Urothelium cell line (cell line): ENCODE measurements at regions not wholly inside any gene's neighbourhood (a gene's known extent, or its start where the extent isn't known, plus 50 kb on each side); places are given as distances from the start of the nearest gene placed in this dataset.
A peak's percentile ranks its signal among the peaks of the same experiment; 100 is the strongest.
"Not testable (repeated sequence)": the region's sequence is repeated elsewhere in the genome, so short reads cannot be mapped to it uniquely, and the experiment has no call there.

Experiments
- DNase-seq: peaks from one replicate; pipeline ENCODE4 v3.0.0; 2011; ENCODE audit warnings: low spot score, mixed read lengths
- FAIRE-seq: peaks from 2 replicates; lab custom pipeline; 2011; peaks lifted over from hg19 to GRCh38; lab: Jason Lieb, UNC

GRCh38 chr3:126292318-126293070 is 64.7 kb downstream of the KLF15 start:
- FAIRE-seq (no peak), DNase-seq (no peak)

DNA sequence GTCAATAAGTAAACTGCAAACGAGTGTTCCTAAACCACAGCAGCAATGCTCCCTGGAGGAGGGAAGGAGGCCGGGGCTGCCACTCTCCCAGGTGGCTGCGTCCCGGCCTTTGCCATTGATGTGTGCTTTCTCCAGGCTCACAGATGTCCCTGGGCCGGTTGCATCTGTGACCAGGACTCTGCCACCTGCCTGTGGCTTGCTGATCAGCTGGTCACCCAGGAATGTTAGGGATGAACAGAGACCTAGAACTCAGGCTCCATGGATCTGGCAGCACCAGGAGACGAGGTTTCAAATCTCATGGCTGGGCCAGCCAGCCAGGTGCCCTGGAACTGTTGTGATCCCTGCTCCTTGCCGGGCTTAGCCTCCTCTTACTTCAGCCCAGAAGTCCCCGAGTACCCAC is 65.7 kb downstream of the KLF15 start:
- no peak for FAIRE-seq
- DNase-seq: no peak

DNA sequence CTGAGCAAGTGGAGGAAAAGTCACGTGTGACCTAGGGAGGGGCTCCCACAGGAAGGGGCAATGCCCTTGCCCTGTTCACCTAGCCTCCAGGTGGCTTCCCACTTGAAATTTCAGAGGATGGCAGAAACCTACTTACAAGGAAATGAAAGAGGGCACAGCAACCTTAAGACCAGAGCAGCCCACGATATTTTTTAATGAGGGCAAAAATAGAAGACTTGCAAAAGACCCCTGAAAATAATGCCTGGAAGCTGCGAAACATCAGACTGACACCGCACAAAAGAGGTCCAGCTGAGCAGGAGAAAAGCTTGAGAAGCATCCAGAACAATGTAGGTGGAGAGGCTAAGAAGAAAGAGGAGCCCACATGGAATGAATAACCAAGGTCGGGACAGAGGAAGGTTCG is 66.1 kb downstream of the KLF15 start:
- no peak for DNase-seq
- no peak for FAIRE-seq

DNA sequence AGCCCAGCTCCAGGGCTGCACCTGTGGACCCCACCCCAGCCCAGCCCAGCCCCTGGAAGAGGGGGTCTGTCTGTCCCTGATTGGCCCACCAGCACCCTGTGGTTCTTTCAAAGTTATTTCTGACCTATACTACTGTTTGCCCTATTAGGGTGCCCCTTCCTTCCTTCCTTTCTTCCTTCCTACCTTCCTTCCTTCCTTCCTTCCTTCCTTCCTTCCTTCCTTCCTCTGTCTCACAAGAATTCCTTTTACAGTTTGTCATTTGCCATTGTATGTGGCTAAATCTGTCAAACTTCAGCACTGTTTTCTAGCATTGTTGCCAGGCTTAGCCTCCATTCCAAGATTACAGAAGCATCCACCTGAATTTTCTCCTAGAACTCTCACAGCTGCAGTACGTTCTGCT is 66.9 kb downstream of the KLF15 start:
- DNase-seq (no peak), FAIRE-seq (no peak)

GRCh38 chr3:126289096-126289495 is 68.1 kb downstream of the KLF15 start:
- no peak for DNase-seq
- FAIRE-seq: no peak

DNA sequence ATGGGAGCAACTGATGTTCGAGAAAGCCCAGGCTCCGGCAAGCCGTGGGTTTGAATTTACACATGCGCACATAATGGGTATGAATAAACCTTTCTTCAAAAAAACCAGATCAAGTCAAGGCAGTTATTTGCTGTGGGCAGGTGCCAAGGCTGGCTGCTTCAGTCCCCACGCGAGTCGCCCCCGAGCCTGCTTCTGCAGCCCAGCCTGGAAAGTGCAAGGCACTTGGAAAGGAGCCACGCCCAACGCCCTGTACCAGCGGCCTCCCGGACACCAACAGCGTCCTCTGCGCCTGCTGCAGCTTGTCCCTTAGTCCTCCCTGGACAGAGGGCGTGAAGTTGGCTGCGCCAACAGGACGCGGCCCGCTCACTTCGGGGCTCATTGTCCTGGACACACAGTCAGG is 68.9 kb downstream of the KLF15 start:
- FAIRE-seq: no peak

DNA sequence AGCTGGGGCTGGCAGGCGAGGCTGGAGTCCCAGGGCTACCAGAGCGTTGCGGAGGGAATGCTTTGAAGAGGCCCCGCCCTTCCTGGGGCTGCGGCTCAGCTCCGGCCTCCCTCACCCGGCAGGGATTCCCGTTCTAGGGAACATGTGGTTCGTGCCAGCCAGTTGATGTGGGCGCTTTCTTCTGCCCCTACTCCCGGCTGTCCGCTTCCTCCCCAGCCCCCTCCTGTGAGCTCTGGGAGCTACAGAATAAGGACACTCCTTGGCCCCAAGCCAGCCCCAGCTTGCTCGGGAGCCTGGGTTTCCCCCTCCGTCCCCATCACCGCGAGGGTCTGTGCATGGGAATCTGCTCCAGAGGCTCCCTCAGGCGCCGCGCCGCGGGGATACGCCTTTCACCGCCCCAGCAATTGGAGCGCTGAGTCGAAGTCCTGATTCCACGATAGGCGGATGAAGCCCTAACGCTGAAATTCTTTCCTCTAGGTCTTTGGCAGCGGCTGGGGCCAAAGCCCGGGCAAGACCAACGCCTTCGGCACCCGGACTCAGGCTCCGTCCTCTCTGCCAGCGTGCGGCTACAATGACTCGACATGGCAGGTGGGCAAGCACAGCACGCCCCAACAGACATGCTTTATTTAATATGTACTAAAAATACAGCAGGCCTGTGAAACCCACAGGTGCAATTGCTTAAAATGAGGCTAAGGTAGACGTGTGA is 69.5 kb downstream of the KLF15 start:
- FAIRE-seq (no peak), DNase-seq (peak; percentile 51)

More for the DNA sequence above, 68.9 kb downstream of the KLF15 start:
- no peak for DNase-seq

- no peak for DNase-seq
- FAIRE-seq: no peak
Measured at GRCh38 chr3:126287171-126287535, 70.1 kb downstream of the KLF15 start.

- no peak for FAIRE-seq
- no peak for DNase-seq
Measured at GRCh38 chr3:126285369-126285768, 71.8 kb downstream of the KLF15 start.

GRCh38 chr3:126284258-126284904 is 72.8 kb downstream of the KLF15 start:
- DNase-seq (no peak), FAIRE-seq (peak; percentile 32)

DNA sequence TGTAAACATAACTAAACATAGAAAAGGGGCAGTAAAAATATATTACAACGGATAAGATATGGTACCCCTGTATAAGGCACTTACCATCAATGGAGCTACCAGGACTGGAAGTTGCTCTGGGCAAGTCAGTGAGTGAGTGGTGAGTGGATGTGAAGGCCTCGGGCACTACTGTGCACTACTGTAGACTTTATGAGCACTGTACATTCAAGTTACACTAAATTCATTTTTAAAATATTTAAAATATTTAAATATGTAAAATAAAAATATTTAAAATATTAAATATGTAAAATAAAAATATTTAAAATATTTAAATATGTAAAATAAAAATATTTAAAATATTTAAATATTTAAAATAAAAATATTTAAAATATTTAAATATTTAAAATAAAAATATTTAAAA is 73.6 kb downstream of the KLF15 start:
- DNase-seq, FAIRE-seq: not testable (repeated sequence)

DNA sequence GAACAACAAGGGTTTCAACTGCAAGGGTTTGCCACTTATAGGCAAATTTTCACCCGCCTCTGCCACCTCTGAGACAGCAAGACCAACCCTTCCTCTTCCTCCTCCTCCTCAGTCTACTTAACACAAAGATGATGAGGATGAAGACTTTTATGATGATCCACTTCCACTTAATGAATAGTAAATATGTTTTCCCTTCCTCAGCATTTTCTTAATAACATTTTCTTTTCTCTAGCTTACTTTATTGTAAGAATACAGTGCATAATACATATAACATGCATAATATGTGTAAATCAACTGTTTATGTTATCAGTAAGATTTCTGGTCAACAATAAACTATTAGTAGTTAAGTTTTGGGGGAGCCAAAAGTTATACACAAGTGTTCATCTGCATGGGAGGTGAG is 77.4 kb downstream of the KLF15 start:
- DNase-seq (no peak), FAIRE-seq (no peak)

GRCh38 chr3:126277629-126278378 is 79.4 kb downstream of the KLF15 start:
- no peak for DNase-seq
- peak; percentile 9 for FAIRE-seq

DNA sequence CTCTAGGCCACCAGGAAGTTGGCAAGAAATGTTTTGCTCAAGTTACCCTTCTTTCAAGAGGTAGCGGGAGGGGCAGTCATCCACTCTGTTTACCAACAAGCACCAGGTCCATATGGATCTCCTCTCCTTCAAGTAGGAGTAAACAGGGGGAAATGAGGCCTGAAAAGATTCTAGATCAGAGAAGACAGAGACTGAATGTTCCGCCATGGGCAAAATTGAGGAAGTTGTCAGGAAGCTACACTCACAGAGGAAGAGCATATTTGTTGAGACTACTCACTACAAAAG is 81.6 kb downstream of the KLF15 start:
- FAIRE-seq: no peak
- no peak for DNase-seq

DNA sequence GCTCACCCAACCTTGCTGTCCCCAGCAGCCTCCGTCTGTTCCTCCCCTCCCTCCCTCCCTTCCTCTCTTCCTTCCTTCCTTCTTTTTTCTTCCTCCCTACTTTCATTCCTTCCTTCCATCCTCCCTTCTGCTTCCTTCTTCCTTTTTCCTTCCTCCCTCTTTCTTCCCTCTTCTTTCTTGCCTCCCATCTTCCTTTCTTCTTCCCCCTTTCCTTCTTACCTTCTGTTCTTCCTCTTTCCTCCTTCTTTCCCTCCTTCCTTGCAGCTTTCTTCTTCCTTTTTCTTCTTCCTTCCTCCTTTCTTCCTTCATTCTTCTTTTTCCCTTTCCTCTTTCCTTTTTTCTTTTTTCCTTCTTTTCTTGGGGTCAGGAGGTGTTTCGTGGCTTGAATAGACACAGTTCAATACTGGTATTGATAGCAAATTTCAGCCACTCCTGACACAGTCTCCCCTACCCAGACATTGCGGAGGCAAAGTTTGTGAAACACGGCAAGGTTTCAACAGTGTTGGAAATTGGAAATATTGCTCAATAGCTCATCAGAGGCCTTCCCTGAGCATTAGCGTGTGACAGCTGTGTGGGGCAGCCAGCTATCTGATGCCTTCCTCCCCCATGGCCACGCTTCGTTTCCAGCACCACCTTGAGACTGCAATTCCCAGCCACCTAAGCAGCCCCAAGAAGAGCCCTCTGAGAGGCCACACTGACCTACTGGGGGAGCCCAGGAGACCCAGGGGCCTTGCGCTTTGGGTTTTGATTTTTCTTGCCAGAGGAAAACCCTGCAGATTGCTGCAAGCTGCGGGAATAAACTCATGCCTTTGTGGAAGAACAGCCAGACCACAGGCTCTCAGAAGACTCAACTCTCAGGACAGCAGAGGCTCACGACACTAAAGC is 82.2 kb downstream of the KLF15 start:
- no peak for DNase-seq
- FAIRE-seq: no peak

- peak; percentile 55 for FAIRE-seq
- no peak for DNase-seq
Measured at GRCh38 chr3:126270145-126270811, 86.9 kb downstream of the KLF15 start.

- FAIRE-seq (peak; percentile 61), DNase-seq (no peak)
Measured at GRCh38 chr3:126269354-126269753, 87.9 kb downstream of the KLF15 start.

GRCh38 chr3:126268866-126269265 is 88.3 kb downstream of the KLF15 start:
- DNase-seq (no peak), FAIRE-seq (peak; percentile 40)

DNA sequence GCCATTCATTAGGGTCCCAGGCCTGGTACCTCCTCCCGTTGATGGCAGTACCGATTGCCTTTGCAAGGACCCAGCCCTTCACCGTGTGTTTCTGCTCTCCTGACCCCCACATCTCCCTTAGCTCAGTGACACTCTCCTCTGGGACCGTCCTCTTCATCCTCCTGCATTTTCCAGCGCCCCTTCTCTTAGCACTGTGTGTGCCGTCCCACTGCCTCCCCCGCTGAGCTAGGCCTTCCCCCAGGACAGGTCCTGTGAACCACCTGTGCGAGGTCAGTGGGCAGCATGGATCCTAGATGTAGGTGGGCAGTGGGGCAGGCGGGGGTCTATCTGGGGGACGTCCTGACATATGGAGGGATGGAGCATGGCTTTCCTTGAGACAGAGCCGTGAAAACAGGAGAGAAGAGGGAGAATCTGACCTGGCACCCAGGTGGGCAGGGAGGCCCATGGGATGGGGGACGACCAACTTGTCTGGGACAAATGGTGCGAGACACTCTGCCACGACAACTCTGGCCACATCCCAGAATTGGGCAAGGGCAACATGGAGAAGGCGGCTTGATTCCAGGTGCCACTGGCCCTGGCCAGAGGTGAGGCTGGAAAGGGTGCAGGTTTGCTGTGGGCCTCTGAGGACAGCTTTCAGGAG is 87.7 kb upstream of the ALDH1L1 start:
- FAIRE-seq (peak; percentile 90), DNase-seq (no peak)
